ENCODE measurements at regions not wholly inside any gene's neighbourhood (a gene's known extent, or its start where the extent isn't known, plus 50 kb on each side); places are given as distances from the start of the nearest gene placed in this dataset.
A peak's percentile ranks its signal among the peaks of the same experiment; 100 is the strongest.

DNA sequence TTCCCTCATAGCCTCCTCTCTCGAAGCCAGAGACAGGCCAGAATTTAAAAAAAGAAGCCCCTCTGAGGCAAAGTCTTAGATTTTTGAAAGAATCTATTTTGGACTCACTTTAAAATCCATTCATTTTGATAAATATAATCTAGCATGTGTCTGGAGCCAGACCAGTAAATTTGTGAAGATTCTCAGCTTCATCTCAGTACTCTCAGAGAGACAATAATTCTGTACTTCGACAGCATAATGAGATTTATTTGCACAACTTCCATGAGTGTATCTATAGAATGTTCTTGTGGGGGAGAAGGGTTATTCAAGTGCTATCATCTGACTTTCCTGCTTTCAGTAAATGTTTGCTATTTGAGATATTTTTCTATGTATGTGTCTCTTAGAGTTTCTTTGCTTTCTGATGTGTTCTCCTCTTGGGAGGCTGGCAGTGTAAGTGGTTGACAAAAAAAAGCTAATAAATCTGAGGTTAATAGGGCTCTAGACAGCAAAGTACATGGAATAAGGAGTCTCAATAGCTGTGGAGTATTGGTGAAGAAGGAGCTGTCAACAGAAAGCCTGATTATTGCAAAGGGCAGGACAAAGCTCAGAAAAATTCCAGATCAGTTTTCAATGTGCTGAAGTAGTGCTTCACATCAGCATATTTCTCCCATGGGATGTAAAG lies 223.0 kb downstream of the PTBP2 start:
- no peak for ATAC-seq
- no peak for DNase-seq (ENCODE audit: low spot score in 2 of 2)
- Mint-ChIP-seq H3K27ac (no peak overlapping the region), H3K9me3 (no peaks in the 10 kb centered on the region), H3K36me3 (no peaks in the 10 kb centered on the region)

DNA sequence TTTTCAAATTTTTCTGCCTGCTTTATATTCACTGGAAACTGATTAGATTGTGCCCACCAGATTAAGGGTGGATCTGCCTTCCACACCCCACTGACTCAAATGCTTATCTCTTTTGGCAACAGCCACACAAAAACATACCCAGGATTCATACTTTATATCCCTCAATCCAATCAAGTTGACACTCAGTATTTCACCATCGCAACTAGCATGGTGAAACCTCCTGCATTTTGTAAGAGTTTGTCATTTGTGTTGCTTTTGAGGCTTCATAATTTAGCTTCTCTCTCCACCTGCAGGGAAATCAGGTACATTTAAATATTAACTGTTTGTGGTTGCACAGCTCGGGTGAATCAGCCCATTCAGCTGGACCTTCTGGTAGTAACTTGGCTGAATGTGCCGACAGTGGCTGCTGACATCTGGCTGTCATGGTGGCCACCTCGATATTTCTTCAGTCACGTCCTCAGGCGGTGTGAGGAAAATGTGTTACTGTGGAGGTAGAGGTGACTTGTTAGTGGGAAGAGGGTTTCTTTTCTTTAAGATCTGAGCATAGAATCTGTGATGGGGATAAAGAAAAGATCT lies 224.0 kb downstream of the PTBP2 start:
- Mint-ChIP-seq H3K36me3 (no peaks in the 10 kb centered on the region), H3K9me3 (no peaks in the 10 kb centered on the region), H3K27ac (no peak overlapping the region)
- no peak for ATAC-seq
- DNase-seq (ENCODE audit: low spot score in 2 of 2) = no peak

DNA sequence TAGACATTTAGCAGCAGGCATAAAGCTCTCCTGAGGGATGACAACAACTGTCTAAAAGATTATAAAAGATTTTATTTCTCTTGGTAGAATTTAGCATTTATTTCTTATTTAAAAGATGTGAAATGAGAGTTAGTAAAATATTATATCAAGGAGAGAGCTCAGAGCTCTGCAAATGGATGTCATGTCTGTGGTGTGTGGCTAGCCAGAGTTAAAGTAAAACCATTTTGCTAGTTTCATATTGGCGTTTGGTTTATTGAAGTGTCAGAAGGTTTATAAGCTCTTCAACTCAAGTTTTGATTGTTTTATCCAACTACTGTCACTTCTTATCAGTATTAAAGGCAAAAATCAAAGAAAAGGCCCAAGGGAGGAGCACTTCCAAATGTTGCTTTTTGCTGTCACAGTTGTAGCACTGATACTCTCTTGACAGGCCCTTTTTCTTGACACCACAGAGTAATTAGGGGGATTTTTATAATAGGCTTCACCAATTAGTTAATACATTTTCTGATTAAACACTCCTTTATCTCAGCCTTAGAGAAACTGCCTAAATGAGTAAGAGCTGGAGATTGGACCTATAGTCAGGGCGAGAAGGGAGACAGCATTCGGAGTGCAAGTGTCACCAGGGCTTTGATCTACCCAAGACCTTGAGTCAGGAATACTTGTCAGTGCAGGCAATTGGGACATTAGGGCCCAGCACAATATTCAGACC lies 233.9 kb downstream of the PTBP2 start:
- H3K36me3 Mint-ChIP-seq = no peaks in the 10 kb centered on the region
- H3K27ac Mint-ChIP-seq = no peak overlapping the region
- no peak for ATAC-seq
- no peaks in the 10 kb centered on the region for H3K9me3 Mint-ChIP-seq
- no peak for DNase-seq (ENCODE audit: low spot score in 2 of 2)

DNA sequence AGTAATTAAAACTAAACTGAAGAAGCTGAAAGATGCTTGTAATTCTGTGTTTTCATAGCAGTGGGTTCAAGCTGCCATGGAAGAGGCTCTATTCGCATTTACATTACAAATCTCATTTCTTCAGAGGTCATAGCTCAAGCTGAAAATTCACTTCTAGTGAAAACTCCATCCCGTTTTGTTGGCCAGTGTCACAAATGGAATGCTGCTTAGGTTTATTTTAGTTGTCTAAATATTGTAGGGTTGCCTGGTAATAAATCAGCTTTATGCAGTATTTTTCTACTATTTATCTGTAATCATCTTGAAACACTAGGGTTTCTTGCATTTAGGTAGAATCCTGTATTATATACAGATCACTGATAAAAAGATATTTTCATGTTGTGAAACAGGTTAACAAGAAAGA lies 240.6 kb downstream of the PTBP2 start:
- Mint-ChIP-seq H3K9me3 (no peaks in the 10 kb centered on the region), H3K36me3 (no peaks in the 10 kb centered on the region), H3K27ac (no peak overlapping the region)
- DNase-seq (ENCODE audit: low spot score in 2 of 2) = no peak
- ATAC-seq = no peak

DNA sequence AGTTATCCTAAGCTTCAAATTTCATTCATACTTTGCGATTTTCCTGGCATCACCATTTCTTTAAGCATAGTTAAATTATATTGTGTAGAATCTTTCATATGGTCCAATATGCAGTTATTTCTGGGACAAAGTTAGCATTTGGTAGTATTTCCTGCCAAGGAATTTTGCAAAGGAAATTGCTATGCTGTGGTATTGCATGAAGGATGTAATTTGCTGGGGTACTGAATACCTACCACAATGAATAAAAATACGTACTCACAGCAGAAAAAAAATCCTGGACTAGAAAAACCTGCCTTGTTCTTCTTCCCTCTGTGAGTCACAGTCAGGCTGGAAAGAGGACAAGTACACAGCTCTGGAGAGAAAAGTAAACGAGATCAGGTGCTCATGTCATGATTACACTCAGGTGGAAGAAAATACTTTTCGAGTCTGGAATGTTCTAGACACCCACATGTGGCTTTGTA lies 241.2 kb downstream of the PTBP2 start:
- Mint-ChIP-seq H3K36me3 (no peaks in the 10 kb centered on the region), H3K9me3 (no peaks in the 10 kb centered on the region)
- no peak for ATAC-seq

DNA sequence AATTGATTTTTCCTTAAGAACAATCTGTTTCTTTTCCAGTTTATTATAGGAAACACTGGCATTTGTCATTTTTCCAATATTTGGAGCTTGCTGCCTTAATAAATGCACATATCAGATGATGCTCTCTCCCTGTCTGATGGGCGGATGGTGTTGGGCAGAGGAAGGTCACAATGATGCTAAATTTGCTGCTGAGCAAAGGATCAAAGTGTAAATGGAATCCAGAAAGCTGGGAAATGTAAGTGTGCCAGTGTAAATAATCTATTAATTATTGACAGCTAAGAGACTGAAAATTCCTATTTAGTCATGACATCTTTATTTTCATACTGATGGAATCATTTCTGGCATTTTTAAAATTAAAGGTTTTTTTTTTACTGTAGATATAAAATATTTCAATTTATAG lies 243.2 kb downstream of the PTBP2 start:
- H3K36me3 Mint-ChIP-seq = no peaks in the 10 kb centered on the region
- ATAC-seq = no peak
- no peak overlapping the region for H3K27ac Mint-ChIP-seq
- DNase-seq (ENCODE audit: low spot score in 2 of 2) = no peak
- no peaks in the 10 kb centered on the region for H3K9me3 Mint-ChIP-seq

More for the DNA sequence above, 241.2 kb downstream of the PTBP2 start:
- DNase-seq (ENCODE audit: low spot score in 2 of 2) = no peak
- no peak overlapping the region for H3K27ac Mint-ChIP-seq

DNA sequence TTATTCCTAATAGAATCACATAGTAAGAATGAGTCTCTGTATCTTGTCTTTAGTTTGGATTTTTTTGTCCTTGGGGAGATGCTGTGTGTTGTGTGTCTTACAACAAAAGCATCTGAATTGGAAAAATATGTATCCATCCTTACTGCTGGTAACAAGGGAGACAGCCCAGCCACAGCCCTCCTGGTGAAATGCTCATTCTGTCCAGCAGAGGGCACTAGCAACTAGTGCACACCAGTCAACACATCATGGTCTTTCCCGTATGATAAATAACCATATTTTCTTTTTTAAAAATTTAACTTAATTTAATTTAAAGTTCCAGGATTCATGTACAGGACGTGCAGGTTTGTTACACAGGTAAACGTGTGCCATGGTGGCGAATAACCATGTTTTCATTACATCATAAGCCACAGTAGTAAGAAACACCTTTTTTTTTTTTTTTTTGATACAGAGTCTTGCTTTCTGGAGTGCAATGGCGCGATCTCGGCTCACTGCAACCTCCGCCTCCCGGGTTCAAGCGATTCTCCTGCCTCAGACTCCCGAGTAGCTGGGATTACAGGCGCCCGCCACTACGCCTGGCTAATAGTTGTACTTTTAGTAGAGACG lies 245.1 kb downstream of the PTBP2 start:
- Mint-ChIP-seq H3K9me3 (no peaks in the 10 kb centered on the region), H3K36me3 (no peaks in the 10 kb centered on the region), H3K27ac (no peak overlapping the region)
- DNase-seq (ENCODE audit: low spot score in 2 of 2) (peak; percentile 57 to 75), ATAC-seq (peak in 1 of 2 donors; percentile 72)

DNA sequence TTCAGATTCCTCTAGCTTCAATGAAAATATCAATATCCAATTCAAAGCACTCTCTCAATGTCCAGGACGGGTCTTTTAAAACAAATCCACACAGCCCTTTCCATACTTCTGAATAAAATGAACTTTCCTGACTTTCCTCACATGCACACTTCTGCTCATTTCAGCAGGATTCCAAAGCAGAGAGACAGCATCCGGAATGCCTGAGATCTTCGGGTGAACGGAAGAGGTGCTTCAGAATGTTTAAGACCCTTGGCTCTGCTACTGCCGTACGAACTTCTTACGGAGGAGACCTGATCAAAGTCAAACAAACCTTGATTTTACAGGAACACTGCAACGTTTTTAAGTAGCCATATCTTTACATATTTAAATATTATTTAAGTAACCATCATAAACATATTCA lies 245.7 kb downstream of the PTBP2 start:
- no peak for ATAC-seq

DNA sequence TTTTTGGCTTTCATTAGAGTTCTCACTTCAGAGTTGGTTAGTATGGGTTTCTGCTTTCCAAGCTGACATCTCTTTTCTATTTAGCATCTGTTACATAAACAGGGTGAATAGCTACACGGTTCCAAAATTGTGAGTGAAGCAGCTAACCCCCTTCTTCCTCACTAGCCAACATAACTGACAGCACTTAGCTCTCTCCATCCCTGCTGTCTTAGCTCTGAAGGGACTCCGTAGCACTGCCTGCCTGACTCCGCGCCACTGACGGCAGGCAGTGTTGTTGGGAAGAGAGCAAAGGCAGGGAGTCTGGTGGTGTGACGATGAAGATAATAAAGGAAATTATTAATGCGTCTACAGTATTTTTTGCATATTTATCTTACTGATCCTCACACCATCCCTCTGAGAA lies 247.0 kb downstream of the PTBP2 start:
- H3K36me3 Mint-ChIP-seq = no peaks in the 10 kb centered on the region
- H3K9me3 Mint-ChIP-seq = no peaks in the 10 kb centered on the region
- no peak overlapping the region for H3K27ac Mint-ChIP-seq
- no peak for DNase-seq (ENCODE audit: low spot score in 2 of 2)
- no peak for ATAC-seq

More for the DNA sequence above, 245.7 kb downstream of the PTBP2 start:
- no peaks in the 10 kb centered on the region for H3K36me3 Mint-ChIP-seq
- DNase-seq (ENCODE audit: low spot score in 2 of 2) = no peak
- no peaks in the 10 kb centered on the region for H3K9me3 Mint-ChIP-seq
- H3K27ac Mint-ChIP-seq = no peak overlapping the region

DNA sequence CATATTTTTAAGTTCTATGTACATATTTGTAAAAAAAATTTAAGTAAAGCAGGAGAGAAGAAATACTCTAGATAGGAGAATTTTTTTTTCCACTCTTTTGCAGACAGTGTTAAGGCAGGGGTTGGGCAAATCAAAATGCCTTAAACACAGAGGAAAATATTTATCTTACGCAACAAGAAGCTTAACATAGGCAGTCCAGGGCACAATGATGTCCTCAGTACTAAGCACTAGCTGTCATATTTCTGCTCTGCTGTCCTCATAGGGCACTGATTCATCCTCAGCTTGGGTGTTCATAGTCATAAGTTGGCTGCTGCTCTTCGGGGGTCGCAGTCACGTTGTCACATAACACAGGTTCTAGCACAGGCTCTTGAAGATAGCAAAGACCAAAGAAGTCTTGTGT lies 247.4 kb downstream of the PTBP2 start:
- ATAC-seq = no peak
- Mint-ChIP-seq H3K9me3 (no peaks in the 10 kb centered on the region), H3K27ac (no peak overlapping the region), H3K36me3 (no peaks in the 10 kb centered on the region)
- DNase-seq (ENCODE audit: low spot score in 2 of 2) = no peak

DNA sequence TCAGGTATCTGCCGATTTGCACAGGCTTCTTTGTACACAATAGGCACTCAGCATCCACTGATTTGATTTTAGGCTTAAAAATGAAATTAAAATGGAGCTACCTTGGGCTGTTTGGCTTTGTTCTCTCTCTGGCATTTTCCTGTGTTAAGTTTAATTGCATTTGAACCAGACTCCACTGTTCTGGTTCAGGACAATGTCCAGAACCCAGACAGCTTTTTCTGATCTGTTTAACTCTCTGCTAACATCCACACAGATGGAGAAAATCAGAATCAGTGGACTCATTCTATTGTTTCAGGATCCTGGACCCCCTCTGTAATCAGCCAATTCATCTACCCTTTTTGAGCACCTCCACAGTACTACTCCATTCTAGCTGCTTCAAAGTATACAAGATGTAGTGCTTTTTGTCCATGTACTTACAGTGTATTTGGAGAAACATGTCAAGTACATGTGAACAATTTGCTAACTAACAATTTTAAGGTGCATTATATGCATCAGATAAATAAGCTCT lies 248.1 kb downstream of the PTBP2 start:
- no peak for DNase-seq (ENCODE audit: low spot score in 2 of 2)
- no peak overlapping the region for H3K27ac Mint-ChIP-seq
- H3K9me3 Mint-ChIP-seq = no peaks in the 10 kb centered on the region
- no peak for ATAC-seq
- H3K36me3 Mint-ChIP-seq = no peaks in the 10 kb centered on the region

DNA sequence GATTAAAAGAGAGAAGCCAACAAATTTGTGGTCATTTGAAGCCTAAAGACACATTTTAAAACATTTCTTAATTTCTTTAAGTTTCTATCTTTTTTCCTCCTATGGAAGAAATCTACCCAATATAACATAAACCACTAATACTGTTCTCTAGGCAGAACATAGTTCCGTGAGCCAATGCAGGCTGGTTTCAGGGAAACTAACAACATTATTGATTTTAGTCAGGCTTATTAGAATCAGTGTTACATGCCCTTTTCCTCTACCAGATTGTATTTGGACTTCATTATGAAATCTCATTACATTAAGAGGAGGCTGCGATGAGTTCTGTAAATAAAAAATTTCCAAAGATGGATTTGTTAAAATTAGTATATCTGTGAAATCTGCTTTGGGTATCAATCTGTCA lies 249.9 kb downstream of the PTBP2 start:
- Mint-ChIP-seq H3K36me3 (no peaks in the 10 kb centered on the region), H3K9me3 (no peaks in the 10 kb centered on the region), H3K27ac (no peak overlapping the region)
- DNase-seq (ENCODE audit: low spot score in 2 of 2) = no peak
- no peak for ATAC-seq

DNA sequence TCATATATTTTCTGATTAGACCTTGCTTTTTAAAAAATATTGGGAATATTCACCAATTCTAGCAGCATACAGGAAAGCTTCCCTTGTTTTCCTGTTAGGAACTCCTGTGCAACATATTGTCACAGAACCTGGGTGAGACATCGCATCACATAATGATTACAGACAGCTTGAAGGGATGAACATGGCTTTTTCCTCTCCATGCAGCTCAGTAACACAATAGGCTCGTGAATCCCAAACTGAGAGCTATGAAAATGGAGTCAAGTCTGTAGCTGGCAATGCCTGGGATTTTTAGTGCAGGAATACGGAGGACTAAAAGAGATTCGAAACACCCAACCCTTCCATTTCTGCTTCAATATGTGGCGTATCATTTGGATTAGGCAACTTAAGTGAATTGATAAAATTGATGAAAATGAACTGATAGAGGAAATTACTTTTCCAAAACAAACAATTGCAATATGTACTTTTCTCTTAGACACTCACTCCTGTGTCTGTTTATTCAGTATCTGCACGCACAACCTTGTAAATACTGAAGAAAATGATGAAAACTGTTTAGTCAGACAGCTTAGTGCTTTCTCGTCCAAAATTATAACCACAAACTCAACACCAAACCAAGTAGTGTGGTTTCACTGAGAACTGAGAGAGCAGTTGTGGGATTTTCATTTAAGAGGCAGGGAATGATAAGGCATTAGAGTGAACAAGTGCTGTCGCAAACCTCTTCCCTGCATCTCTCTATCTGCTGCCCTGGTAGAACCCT lies 250.4 kb downstream of the PTBP2 start:
- no peak overlapping the region for H3K27ac Mint-ChIP-seq
- DNase-seq (ENCODE audit: low spot score in 2 of 2) (no peak), ATAC-seq (no peak)
- H3K9me3 Mint-ChIP-seq = no peaks in the 10 kb centered on the region
- no peaks in the 10 kb centered on the region for H3K36me3 Mint-ChIP-seq

DNA sequence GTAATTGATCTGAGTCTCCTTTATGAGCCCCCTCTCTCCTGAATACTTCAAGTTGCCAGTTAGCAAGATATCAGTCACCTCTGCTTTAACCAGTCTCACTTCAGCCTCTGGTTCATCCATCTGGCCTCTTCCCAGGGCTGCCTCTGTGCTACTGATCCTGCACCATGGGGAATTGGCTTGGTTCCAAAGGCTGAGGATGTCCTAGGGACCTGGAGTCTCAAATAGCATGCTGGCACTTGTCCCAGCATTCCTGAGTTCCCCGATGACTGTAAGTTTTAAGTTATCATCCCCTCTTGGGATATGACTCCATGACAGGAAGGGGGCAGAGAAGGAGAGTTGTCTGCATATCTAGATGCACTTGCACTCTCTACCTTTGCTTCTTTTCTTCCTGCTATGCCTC lies 252.0 kb downstream of the PTBP2 start:
- no peaks in the 10 kb centered on the region for H3K36me3 Mint-ChIP-seq
- H3K27ac Mint-ChIP-seq = no peak overlapping the region
- DNase-seq (ENCODE audit: low spot score in 2 of 2) (no peak), ATAC-seq (no peak)
- H3K9me3 Mint-ChIP-seq = no peaks in the 10 kb centered on the region

DNA sequence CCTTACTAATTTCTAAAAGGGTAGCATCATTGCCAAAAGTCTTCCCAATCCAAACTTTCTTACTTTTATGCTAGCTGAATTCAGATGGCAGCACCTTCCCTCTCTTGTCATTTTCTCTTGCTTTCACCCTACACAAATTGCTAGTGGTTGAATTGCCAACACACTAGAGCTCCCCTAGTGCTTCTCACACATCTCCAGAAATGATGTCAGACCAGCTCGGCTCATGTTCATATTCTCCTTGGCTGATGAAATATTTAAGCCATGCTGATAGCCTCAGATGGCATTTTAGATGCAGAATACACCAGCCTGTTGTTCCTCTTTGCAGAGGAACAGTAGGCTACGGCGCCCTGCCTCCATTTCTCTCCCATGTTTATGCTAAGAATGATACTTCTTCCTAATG lies 256.9 kb downstream of the PTBP2 start:
- no peak for DNase-seq (ENCODE audit: low spot score in 2 of 2)
- no peak for ATAC-seq
- H3K27ac Mint-ChIP-seq = no peak overlapping the region
- no peaks in the 10 kb centered on the region for H3K9me3 Mint-ChIP-seq
- H3K36me3 Mint-ChIP-seq = no peaks in the 10 kb centered on the region

DNA sequence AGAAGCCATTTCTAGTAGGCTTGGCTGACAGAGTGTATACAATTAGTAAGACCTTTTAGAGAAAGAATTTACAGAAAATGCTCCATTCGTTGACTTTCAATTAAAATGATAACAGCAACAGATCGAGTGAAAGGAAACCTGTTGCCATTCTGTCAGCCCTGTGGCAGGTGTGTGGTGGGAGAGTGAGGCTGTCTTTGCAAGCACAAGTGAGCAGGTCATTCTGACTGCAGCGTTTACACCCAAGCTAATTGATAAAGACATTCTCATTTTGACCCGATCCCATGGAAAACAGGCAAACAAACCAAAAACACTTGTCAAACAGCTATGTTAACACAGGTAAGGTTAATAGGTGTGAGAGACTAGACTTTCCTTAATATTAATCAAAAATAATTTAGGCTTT lies 257.3 kb downstream of the PTBP2 start:
- Mint-ChIP-seq H3K9me3 (no peaks in the 10 kb centered on the region), H3K27ac (no peak overlapping the region), H3K36me3 (no peaks in the 10 kb centered on the region)
- ATAC-seq (no peak), DNase-seq (ENCODE audit: low spot score in 2 of 2) (no peak)

Measured in activated naive CD4-positive, alpha-beta T cell treated with anti-CD3 and anti-CD28 coated beads, Interleukin-2, amount 50 U/mL, for 72 hours (primary cell).